Stimulated activated CD8-positive, alpha-beta memory T cell treated with anti-CD3 and anti-CD28 coated beads, Interleukin-4, amount 100 ng/mL, for 24 hours (primary cell): ENCODE measurements at regions not wholly inside any gene's neighbourhood (a gene's known extent, or its start where the extent isn't known, plus 50 kb on each side); places are given as distances from the start of the nearest gene placed in this dataset.

ENCODE experiments used
- DNase-seq: peaks from one replicate; pipeline ENCODE4 v3.0.0-alpha.2; 2020; ENCODE audit warnings: low read depth

DNA sequence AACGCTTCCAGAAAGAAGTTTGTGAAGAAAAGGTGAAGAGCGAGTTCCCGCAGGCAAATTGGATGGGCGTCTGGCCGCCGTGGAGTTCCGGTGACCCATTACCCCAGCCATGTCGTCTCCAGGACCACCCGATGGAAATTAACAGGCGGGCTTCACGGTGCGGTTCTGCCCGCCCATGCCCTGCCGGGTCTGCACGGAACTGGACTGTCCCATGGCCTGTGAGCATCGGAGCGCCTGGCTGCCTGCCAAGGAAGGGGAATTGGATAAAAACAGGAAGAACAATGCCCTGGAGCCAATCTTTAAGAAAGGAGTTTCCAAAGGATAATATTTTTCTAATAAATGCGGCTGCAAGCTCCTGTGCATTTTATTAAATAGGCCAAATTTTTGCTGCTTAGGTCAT, 319.8 kb upstream of the SLC7A11 start:
- DNase-seq: no peak

DNA sequence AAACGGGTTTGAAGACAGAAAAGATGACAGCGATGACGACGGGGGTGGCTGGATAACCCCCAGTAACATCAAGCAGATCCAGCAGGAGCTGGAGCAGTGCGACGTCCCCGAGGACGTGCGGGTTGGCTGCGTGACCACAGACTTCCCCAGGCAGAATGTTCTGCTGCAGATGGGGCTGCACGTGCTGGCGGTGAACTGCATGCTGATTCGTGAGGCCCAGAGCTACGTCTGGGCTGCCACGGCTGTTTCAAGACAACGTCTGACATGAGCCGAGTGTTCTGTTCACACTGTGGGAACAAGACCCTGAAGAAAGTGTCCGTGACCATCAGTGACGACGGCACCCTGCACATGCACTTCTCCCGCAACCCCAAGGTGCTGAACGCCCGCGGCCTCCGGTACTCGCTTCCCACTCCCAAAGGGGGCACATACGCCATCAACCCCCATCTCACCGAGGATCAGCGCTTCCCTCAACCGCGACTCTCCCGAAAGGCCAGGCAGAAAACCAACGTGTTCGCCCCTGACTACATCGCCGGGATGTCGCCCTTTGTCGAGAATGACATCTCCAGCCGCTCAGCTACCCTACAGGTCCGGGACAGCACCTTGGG, 319.2 kb upstream of the SLC7A11 start:
- no peak for DNase-seq

DNA sequence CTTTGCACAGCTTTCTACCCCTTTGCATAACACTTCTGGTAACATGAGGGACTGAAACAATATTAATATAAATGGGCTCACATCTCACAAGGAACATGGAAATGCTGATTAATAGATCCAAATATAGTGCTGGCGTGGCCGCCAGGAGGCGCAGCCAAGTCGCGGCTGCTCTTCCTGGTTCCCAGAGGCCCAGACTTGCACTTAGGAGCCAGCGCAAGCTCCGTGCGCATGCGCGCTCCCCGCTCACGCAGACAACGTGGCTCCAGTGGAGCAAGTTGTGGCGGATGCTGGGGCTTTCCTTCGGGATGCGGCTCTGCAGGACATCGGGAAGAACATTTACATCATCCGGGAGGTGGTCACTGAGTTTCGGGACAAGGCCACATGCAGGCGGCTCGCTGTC, 318.3 kb upstream of the SLC7A11 start:
- no peak for DNase-seq

DNA sequence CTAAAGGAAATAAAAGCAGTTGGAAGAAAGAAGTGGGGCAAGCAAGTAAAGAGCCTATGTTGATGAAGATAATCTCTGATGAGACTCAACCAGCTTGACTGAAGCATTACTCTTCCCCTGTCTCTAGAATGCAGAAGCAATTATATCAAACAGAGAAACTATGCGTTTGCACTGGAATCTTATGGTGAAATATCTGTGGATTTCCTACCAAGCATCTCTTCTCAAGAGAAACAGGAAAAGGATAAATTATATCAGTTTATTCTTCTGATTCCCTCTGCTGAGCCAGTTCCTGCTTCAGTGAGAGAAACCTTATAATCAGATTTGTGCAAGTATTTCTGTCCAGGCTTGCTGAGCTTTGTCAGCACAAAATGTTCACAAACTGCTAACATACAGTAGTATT, 316.7 kb upstream of the SLC7A11 start:
- no peak for DNase-seq

DNA sequence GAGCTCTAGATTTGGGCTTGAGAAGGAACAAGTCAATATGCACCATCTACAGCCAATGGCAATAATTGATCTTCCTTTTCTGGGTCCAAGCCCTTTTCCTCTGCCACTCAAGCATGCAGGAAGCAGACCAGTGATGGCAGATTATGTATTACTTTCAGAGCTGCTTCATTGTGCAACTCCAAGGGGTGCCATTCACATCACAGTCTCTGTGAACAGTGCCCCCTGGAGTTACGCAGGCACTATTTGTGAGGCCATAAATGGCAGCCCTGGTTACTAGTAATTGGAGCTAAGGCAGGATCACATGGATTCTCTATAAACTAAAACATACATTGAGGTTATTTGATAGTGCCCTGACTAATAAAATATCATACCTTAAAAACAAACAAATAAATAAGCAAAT, 313.4 kb upstream of the SLC7A11 start:
- no peak for DNase-seq

DNA sequence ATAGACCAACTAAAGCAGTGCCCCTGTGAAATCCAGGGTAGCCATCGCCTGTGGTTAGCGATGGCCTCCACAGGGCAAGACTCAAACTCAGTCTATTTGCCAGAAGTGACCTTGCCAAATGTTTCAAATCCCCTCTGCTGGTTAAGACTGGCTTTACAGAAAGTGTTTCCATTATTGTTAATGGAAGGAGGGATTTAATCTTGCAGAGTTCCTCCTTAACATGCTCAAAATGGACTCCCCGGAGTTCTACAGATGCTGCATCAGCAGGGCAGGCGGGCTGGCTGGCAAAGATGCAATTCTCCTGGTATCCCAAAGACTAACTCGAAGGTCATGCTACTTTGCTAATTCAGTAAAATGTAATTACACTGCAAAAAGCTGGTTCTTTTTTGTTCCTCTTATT, 313.0 kb upstream of the SLC7A11 start:
- DNase-seq: no peak

DNA sequence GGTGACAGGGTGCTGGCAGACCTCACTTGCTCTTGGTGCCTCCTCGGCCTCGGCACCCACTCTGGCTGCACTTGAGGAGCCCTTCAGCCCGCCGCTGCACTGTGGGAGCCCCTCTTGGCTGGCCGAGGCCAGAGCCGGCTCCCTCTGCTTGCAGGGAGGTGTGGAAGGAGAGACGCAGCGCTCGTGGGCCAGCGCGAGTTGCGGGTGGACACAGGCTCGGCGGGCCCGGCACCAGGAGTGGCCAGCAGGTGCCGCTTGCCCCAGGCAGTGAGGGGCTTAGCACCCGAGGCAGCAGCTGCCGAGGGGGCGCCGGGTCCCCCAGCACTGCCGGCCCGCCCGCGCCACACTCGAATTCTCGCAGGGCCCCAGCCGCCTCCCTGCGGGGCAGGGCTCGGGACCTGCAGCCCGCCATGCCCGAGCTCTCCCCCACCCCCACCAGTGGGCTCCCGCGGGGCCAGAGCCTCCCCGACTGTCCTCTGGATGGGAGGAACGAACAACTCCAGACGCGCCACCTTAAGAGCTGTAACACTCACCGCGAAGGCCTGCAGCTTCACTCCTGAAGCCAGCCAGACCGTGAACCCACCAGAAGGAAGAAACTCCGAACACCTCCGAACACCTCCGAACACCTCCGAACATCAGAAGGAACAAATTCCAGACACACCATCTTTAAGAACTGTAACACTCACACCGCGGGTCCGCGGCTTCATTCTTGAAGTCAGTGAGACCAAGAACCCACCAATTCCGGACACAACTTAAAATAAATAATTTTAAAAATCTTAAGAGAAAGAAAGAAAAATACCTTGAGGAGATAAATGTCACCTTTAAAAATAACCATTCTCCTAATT, 311.1 kb upstream of the SLC7A11 start:
- DNase-seq: no peak

DNA sequence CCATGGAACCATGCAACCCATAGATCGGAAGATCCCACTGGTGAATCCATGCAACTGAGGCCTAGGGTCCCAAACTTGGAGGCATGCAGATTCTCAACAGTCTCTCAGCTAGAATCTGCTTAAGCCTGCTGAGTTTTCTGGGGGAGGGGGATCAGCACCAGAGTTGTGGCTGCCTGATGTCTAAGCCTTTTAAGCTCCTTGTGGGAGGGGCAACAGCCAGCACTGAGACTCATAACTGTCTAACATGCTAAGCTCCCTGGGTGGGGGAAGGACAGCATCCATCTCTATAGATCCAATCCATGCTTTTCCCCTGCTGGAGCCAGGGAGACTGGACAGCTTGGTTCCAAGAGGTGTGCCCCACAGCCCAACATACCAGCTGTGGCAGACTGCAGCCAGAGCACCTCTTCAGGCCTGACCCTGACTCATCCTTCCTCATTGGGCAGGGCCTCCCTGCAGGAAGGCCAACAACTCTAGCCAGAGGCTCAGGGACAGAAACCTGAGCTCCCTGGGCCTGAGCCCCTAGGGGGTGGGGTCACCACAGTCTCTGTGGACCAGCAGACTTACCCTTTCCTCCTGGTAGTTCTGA, 300.1 kb upstream of the SLC7A11 start:
- no peak for DNase-seq

DNA sequence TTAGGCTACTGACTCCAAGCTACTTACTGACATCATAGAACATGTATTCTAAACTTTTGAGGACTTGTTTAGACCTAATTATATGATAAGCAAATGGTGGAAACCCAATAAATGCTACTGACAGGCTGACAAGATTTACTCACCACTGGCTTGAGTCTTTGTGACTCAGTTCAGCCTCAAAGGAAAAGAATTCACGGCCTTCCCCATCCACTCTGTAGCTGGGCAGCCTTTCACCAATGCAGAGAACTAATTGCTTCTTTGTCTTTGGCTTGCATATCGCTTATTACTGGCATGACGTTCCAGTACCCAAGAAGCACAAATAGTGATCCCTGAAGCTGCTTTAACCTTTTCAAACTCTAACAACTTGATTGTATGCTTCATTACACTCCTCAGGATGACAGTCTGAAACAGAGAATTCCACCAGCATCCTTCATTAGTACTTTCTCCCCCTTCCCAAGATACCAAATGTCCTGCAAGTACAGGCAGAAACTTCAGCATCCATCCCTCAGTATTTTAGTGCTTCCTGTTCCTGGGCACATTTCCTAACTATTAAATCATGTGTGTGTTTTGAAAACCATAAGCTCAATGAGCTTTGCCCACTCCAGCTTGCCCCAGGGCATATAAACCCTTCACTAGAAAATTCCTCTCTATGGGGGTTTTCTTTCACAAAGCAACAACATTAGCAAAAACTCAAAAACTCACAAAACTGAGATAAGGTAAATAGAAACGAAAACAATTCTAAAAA, 298.1 kb upstream of the SLC7A11 start:
- no peak for DNase-seq

DNA sequence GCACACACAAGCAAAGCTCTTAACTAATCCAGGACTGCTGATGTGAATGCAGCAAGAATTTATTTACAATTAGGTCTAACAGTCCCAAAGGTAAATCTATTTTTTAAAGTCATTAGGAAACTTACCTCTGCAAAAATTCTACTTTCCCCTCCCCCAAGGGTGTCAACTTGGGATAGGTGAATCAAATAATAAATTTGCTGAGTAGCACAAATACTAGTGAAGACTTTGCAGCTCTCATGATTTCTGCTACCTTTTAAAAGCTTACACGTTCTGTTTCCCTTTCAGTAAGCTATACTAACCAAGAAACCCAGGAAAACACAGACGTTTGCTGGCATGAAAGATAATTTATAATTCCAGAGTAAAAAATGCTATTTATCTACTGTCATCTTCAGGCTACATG, 296.6 kb upstream of the SLC7A11 start:
- no peak for DNase-seq

DNA sequence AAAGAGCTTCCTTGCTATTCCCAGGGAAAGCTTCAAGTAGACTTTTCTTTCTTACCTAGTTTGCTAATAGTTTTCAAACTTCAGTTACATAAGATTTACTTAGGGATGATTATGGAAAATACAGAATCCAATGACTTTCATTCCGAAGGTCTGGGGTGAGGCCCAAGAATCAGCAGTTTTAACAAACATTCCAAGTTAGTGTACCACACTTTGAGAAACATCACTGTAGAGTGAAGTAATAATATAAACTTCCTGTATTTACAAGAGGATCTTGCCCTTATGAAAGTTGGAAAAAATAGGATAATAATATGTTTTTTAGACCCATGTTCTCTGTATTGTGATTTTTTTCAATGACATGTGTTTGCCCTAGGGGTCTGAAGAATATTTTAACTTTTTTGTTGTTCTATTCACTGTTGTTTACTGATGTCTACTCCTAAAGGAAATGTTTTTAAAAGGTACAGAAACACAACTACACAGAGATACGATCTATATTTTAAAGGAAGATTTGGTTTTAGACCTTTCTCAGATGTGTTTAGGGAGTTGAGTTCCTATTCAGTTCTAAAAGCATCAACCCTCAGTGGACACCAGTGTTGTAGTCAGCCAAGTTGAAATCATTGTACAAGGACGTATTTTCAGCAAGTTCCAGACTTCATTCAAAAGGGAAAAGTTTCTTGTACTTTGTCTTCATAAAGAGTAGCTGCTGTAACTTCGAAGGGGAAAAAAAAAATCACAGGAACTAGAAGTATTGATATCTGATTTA, 295.8 kb upstream of the SLC7A11 start:
- DNase-seq: no peak

DNA sequence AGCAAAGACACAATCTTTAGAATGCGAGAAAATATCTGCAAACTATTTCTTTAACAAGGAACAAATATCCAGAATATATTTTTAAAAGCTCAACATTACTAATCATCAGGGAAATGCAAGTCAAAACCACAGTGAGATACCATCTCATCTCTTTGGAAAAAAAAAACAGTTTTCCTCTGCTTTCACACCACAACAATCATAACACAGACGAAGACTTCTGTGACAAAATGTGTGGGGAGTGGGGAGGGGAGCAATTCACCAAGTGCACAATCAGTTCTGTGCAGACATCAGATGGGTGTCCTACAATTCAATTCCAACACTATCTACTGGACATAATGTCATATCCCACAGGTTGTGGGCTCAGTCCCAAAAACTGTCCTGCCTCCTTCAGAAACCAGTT, 293.2 kb upstream of the SLC7A11 start:
- DNase-seq: no peak

DNA sequence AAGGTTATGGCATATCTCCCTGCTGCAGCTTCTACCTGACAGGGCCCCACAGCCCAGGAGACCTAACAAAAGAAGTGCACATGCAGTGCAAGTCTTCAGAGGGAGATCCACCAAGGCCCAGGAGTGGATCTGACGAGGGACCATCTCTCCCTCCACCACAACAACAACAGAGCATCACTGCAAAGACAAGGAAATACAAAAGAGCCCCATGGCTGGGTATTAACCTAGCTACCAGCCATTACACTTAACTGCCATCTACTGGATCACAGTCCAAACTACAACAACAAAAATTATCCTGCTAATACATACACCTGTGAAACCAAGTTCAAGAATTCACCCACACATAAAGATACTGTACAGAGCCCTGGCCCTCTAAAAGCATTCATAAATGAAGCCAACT, 280.2 kb upstream of the SLC7A11 start:
- DNase-seq: no peak

DNA sequence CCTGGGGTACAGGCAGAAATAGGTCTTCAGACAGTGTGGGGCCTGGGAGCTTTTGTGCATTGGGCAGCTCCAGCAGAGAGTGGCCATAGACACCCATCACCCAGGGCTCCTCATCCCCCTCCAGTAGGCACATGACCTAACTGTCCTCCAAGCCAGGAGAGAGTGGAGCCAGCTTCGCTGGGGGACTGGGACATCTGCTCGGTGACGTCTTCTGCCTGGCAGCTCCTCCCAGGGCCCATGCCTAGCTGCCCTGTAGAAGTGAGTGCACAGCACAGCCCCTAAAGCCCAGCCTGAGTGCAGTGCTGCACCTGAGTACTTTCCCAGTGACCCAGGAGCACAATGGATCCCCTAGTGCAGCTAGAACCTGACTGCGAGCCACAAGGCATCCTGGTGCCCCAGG, 279.7 kb upstream of the SLC7A11 start:
- DNase-seq: no peak

DNA sequence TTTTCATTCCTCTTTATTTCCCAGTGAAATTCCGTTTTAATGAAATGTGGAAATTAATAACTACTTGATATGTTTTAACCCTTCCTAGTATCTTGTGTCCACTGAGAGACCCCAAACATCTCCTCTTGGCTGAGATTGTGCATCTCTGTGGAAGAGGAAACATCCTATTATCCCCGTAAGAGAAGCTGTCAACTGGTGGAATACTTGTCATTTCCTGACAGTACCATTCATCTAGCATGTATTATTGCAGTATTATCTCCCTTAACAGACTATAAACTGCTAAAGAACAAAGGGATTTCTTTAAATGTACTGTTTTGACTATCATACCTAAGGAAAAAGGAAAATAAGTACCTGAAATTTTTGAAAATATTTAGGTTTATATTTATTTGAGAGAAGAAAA, 277.3 kb upstream of the SLC7A11 start:
- DNase-seq: no peak

DNA sequence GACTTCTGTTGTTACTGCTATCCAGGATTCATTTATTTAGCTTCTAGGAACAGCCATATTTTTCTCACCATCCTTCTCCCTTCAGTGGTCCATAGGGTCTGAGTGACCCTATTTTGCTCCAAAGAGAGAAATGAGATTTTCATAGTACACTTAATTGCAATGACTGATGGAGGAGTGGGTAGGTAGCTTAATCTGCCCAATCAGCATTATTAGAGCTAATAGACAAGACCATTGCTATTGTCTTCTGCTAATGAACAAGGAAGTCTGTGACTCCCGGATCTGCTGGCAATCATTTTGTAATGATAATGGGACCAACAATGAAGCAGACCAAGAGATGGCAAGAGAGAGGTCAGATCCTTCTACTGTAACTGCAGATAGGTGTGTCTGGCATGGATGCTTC, 271.4 kb upstream of the SLC7A11 start:
- DNase-seq: no peak

DNA sequence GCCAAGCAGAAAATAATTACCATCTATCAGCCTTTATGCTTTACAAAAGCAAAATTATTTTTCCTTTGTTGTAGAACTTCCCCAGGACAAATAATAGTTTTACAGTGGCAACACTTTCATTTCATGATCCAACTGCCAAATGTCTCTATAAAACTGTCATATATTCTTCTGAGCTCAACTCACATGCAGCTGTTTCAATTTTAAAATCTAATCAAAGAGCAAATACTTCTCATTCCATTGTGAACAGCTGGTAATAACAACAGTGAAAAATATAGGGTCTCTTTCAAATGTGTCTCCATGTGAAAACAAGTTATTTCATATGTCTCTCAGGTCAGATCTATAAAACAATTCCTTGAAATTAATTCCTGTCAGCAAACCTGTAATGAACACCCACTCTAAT, 270.6 kb upstream of the SLC7A11 start:
- DNase-seq: no peak

DNA sequence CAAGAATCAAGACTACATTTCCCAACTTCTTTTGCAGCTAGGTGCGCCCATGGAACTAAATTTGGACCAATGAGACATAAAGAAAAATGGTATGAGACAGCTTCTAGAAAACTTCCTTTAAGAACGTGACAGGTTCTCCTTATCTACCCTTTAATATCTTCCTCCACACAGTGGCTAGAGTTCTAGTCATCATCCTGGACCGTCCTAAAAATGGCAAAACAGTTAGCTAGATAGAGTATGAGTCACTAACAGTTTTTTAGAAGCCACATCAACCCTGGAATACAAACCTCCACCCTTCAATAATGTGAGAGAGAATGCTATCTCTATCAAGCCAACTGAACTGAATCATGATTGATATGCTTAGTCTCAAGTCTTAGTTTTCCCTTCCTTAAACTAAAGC, 267.9 kb upstream of the SLC7A11 start:
- DNase-seq: no peak

DNA sequence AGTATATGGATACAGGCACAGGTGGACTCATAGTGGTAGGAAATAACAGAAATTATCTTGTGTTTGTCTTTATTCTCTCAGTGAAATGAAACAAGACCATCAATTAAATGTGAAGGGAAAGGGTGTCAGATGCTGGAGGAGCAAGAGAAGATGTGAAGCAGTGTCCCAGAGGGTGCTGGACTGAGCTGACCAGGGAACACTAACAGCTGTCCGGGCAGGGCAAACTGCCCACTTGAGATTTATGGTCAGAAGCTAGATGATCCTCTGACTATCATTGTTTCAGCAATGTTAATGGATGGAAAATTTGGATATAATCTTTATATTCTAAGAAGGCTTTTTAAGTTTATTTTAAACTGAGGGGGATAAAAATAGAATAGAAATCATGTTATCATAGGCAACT, 267.2 kb upstream of the SLC7A11 start:
- DNase-seq: no peak

DNA sequence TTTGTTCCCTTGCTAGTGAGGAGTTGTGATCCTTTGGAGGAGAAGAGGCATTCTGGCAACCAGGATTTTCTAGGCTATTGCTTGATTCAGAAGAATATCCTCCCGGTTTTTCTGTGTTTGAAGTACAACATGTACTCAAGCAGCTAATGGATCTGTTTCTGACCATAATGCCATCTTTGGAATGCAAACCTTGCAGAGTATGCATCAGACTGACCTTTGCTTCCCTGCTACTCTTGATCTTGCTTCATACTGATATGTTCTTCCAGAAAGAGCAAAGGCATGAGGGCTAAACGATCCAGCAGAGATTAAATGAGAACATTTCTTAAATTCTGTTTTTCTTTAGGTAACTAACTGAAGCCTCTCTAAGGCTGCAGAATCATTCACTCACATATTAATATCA, 265.4 kb upstream of the SLC7A11 start:
- DNase-seq: no peak

DNA sequence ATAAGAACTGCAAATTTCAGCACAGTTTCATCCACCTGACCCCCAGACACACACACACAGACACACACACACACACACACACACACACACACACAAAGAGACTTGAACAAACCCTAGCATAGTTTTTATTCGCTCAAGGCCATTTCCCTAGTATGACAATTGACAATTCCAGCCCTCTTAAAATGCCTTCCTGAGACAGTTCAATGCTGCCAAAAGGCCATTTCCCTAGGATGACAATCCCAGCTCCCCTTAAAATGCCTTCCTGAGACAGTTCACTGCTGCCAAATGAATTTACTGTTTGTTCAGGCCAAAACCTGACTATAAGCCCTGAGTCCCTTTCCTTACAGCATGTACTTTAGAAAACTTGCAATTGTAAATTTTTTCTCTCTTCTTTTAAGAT, 259.5 kb upstream of the SLC7A11 start:
- no peak for DNase-seq

DNA sequence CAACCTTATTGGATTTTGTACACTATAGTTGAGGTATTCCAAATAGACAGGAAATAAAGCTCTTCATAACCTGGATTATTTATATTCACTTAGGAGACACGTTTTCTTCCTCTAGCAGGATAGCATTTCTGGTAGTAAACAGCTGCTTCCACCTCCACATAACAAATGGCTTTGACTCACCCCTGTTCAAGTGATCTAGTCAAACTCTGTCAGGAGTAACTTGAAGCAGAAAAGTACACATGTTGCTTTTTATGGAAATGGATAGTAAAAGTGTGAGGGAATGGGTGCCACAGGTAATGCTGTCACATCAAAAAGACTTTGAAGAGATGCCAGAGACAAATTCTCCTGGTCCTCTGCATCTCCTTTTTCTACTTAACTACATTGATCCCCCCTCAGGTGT, 258.7 kb upstream of the SLC7A11 start:
- no peak for DNase-seq
